Neural cell (in vitro differentiated cells): ENCODE measurements at regions not wholly inside any gene's neighbourhood (a gene's known extent, or its start where the extent isn't known, plus 50 kb on each side); places are given as distances from the start of the nearest gene placed in this dataset.

Experiments used
- H2AFZ ChIP-seq: fragments of 200-600, 300-800 bp; sonication (generic), shearing (Covaris generic); 2 replicates; pipeline ENCODE4 v1.6.0; 2014; ENCODE audit warnings: low read depth, mild to moderate bottlenecking, antibody characterized with exemption, low read length, moderate library complexity
- H3F3A ChIP-seq: fragments of 200-600 bp; shearing (Covaris generic); 2 replicates; pipeline ENCODE4 v1.6.1; 2016; ENCODE audit warnings: mild to moderate bottlenecking, moderate library complexity, mixed read lengths, antibody characterized with exemption, low read length; ENCODE audit not compliant: insufficient read depth, poor library complexity, severe bottlenecking
- H3K27ac ChIP-seq: fragments of 200-600, 300-800 bp; sonication (generic), shearing (Covaris generic); 2 replicates; pipeline ENCODE4 v1.5.1; 2014; ENCODE audit warnings: mild to moderate bottlenecking, low read length, moderate library complexity
- H3K27me3 ChIP-seq: fragments of 300-800, 200-600 bp; sonication (generic), shearing (Covaris generic); 2 replicates; pipeline ENCODE4 v1.6.0; 2014; ENCODE audit warnings: mild to moderate bottlenecking, low read depth, low read length, moderate library complexity; ENCODE audit not compliant: insufficient read depth
- H3K36me3 ChIP-seq: fragments of 300-800, 200-600 bp; sonication (generic), shearing (Covaris generic); 2 replicates; pipeline ENCODE4 v1.5.1; 2014; ENCODE audit warnings: mild to moderate bottlenecking, antibody characterized with exemption, low read length, moderate library complexity; ENCODE audit not compliant: insufficient read depth
- H3K4me2 ChIP-seq: fragments of 300-800, 200-600 bp; sonication (generic), shearing (Covaris generic); 2 replicates; pipeline ENCODE4 v1.6.0; 2014; ENCODE audit warnings: mild to moderate bottlenecking, low read length
- H3K4me3 ChIP-seq: fragments of 300-800, 200-600 bp; sonication (generic), shearing (Covaris generic); 2 replicates; pipeline ENCODE4 v1.5.1; 2014; ENCODE audit warnings: mild to moderate bottlenecking, low read length, moderate library complexity
- H3K79me2 ChIP-seq: fragments of 200-600 bp; shearing (Covaris generic); replicated peaks from 2 replicates; pipeline ENCODE4 v1.6.0; 2014; ENCODE audit warnings: mild to moderate bottlenecking, low read length, moderate library complexity; ENCODE audit not compliant: insufficient read depth
- H3K9ac ChIP-seq: fragments of 300-800, 200-600 bp; sonication (generic), shearing (Covaris generic); 2 replicates; pipeline ENCODE4 v1.6.1; 2016; ENCODE audit warnings: mild to moderate bottlenecking, low read length, mixed read lengths
- H3K9me2 ChIP-seq: fragments of 200-600 bp; shearing (Covaris generic); 2 replicates; pipeline ENCODE4 v1.6.1; 2016; ENCODE audit warnings: mild to moderate bottlenecking, low read length, mixed read lengths; ENCODE audit not compliant: insufficient read depth
- H3K9me3 ChIP-seq: fragments of 200-600, 300-800 bp; sonication (generic), shearing (Covaris generic); 2 replicates; pipeline ENCODE4 v1.6.1; 2016; ENCODE audit warnings: mild to moderate bottlenecking, mixed run types, low read length, moderate library complexity, mixed read lengths
- H4K20me1 ChIP-seq: fragments of 200-600 bp; shearing (Covaris generic); 2 replicates; pipeline ENCODE4 v1.6.1; 2016; ENCODE audit warnings: mild to moderate bottlenecking, mixed run types; ENCODE audit not compliant: insufficient read depth
- CTCF ChIP-seq: fragments of 450-650 bp; IDR thresholded peaks from 2 replicates; pipeline ENCODE4 v1.5.1; 2014; ENCODE audit warnings: antibody characterized with exemption, mild to moderate bottlenecking, moderate library complexity; ENCODE audit not compliant: poor library complexity, severe bottlenecking
- EP300 ChIP-seq: fragments of 450-650 bp; conservative IDR thresholded peaks from 2 replicates; pipeline ENCODE4 v1.6.1; 2014; ENCODE audit warnings: antibody characterized with exemption, mild to moderate bottlenecking, moderate library complexity; ENCODE audit not compliant: poor library complexity, severe bottlenecking
- EZH2 ChIP-seq: fragments of 200-600, 300-800 bp; shearing (Covaris generic), sonication (generic); IDR thresholded peaks from 2 replicates; pipeline ENCODE4 v1.6.1; 2014; ENCODE audit warnings: antibody characterized with exemption, low read length, borderline replicate concordance, mild to moderate bottlenecking; ENCODE audit not compliant: insufficient read depth, poor library complexity, severe bottlenecking
- MXI1 ChIP-seq: fragments of 450-650 bp; conservative IDR thresholded peaks from 2 replicates; pipeline ENCODE4 v1.6.1; 2014; ENCODE audit warnings: antibody characterized with exemption, mild to moderate bottlenecking; ENCODE audit not compliant: poor library complexity, severe bottlenecking
- POLR2AphosphoS5 ChIP-seq: IDR thresholded peaks from 2 replicates; pipeline ENCODE4 v1.6.1; 2012
- RAD21 ChIP-seq: fragments of 450-650 bp; conservative IDR thresholded peaks from 2 replicates; pipeline ENCODE4 v1.6.1; 2014; ENCODE audit warnings: antibody characterized with exemption, mild to moderate bottlenecking, moderate library complexity
- REST ChIP-seq: IDR thresholded peaks from 2 replicates; pipeline ENCODE4 v1.6.1; 2012; ENCODE audit warnings: borderline replicate concordance
- SMC3 ChIP-seq: fragments of 450-650 bp; conservative IDR thresholded peaks from 2 replicates; pipeline ENCODE4 v1.6.1; 2014; ENCODE audit warnings: antibody characterized with exemption, mild to moderate bottlenecking, moderate library complexity; ENCODE audit not compliant: poor library complexity
- TAF1 ChIP-seq: IDR thresholded peaks from 2 replicates; pipeline ENCODE4 v1.6.1; 2012; ENCODE audit warnings: low read depth

GRCh38 chr1:56169856-56170255 lies 409.5 kb downstream of the PLPP3 start:
- H4K20me1 ChIP-seq = no peaks in the 10 kb centered on the region
- no peaks in the 10 kb centered on the region for H3F3A ChIP-seq
- no peak overlapping the region for H3K9ac ChIP-seq
- no peaks in the 10 kb centered on the region for H3K9me3 ChIP-seq
- H2AFZ ChIP-seq = no peak overlapping the region
- no peaks in the 10 kb centered on the region for H3K36me3 ChIP-seq
- no peaks in the 10 kb centered on the region for H3K79me2 ChIP-seq
- no peaks in the 10 kb centered on the region for H3K9me2 ChIP-seq
- no peak overlapping the region for H3K4me3 ChIP-seq
- H3K27me3 ChIP-seq = no peaks in the 10 kb centered on the region
- H3K4me2 ChIP-seq = no peak overlapping the region
- TF ChIP-seq RAD21 (no peak), MXI1 (no peak), TAF1 (no peak), SMC3 (no peak), EZH2 (no peak)
- no peak overlapping the region for H3K27ac ChIP-seq

- no peak overlapping the region for H3K4me2 ChIP-seq
- H3K27ac ChIP-seq = no peak overlapping the region
- H3F3A ChIP-seq = no peaks in the 10 kb centered on the region
- no peak overlapping the region for H2AFZ ChIP-seq
- no peaks in the 10 kb centered on the region for H3K79me2 ChIP-seq
- H4K20me1 ChIP-seq = no peaks in the 10 kb centered on the region
- TF ChIP-seq CTCF (no peak), POLR2AphosphoS5 (no peak), EP300 (no peak), RAD21 (no peak), MXI1 (no peak), EZH2 (no peak), SMC3 (no peak), REST (no peak), TAF1 (no peak)
- H3K9me3 ChIP-seq = no peaks in the 10 kb centered on the region
- no peaks in the 10 kb centered on the region for H3K9me2 ChIP-seq
- no peaks in the 10 kb centered on the region for H3K27me3 ChIP-seq
- no peaks in the 10 kb centered on the region for H3K36me3 ChIP-seq
- no peak overlapping the region for H3K9ac ChIP-seq
- no peak overlapping the region for H3K4me3 ChIP-seq
Observed at GRCh38 chr1:56168176-56168575, 411.2 kb downstream of the PLPP3 start.

- H3F3A ChIP-seq = no peaks in the 10 kb centered on the region
- H3K79me2 ChIP-seq = no peaks in the 10 kb centered on the region
- no peak overlapping the region for H3K4me3 ChIP-seq
- H4K20me1 ChIP-seq = no peaks in the 10 kb centered on the region
- H2AFZ ChIP-seq = no peak overlapping the region
- H3K27ac ChIP-seq = no peak overlapping the region
- TF ChIP-seq MXI1 = no peak
- no peaks in the 10 kb centered on the region for H3K27me3 ChIP-seq
- no peaks in the 10 kb centered on the region for H3K36me3 ChIP-seq
- no peak overlapping the region for H3K4me2 ChIP-seq
- H3K9ac ChIP-seq = no peak overlapping the region
- H3K9me2 ChIP-seq = no peaks in the 10 kb centered on the region
- no peaks in the 10 kb centered on the region for H3K9me3 ChIP-seq
Observed at GRCh38 chr1:56167596-56167995, 411.8 kb downstream of the PLPP3 start.
